Hematopoietic multipotent progenitor cell (in vitro differentiated cells): ENCODE measurements at regions not wholly inside any gene's neighbourhood (a gene's known extent, or its start where the extent isn't known, plus 50 kb on each side); places are given as distances from the start of the nearest gene placed in this dataset.

Experiments
- DNase-seq, 3 donors: peaks; one replicate each; pipeline ENCODE4 v3.0.0-alpha.2; 2011 to 2015; ENCODE audit warnings: low read depth in 2 of 3, low spot score in 2 of 3

- DNase-seq = no peak
Observed at GRCh38 chr2:7937082-7937481, 744.8 kb upstream of the ID2 start.

- DNase-seq = no peak
Observed at GRCh38 chr2:7940723-7941122, 741.1 kb upstream of the ID2 start.

- no peak for DNase-seq
Observed at GRCh38 chr2:7943446-7943845, 738.4 kb upstream of the ID2 start.

GRCh38 chr2:7945026-7945425 lies 736.8 kb upstream of the ID2 start:
- DNase-seq = no peak

- DNase-seq = no peak
Observed at GRCh38 chr2:7950035-7950612, 731.7 kb upstream of the ID2 start.

GRCh38 chr2:7951001-7951400 lies 730.9 kb upstream of the ID2 start:
- DNase-seq = no peak

- DNase-seq = no peak
Observed at GRCh38 chr2:7951490-7951889, 730.4 kb upstream of the ID2 start.

- DNase-seq = no peak
Observed at GRCh38 chr2:7952046-7952745, 729.7 kb upstream of the ID2 start.

- no peak for DNase-seq
Observed at GRCh38 chr2:7953195-7953594, 728.7 kb upstream of the ID2 start.

GRCh38 chr2:7954234-7954633 lies 727.6 kb upstream of the ID2 start:
- DNase-seq = no peak

- no peak for DNase-seq
Observed at GRCh38 chr2:7956126-7956689, 725.6 kb upstream of the ID2 start.

GRCh38 chr2:7961550-7961949 lies 720.3 kb upstream of the ID2 start:
- DNase-seq = no peak

- no peak for DNase-seq
Observed at GRCh38 chr2:7962161-7962560, 719.7 kb upstream of the ID2 start.

- DNase-seq = no peak
Observed at GRCh38 chr2:7963787-7964186, 718.1 kb upstream of the ID2 start.

GRCh38 chr2:7966032-7966431 lies 715.8 kb upstream of the ID2 start:
- no peak for DNase-seq

- no peak for DNase-seq
Observed at GRCh38 chr2:7967707-7968405, 714.0 kb upstream of the ID2 start.

- DNase-seq = no peak
Observed at GRCh38 chr2:7969756-7970515, 711.9 kb upstream of the ID2 start.

GRCh38 chr2:7971248-7971647 lies 710.6 kb upstream of the ID2 start:
- no peak for DNase-seq

- DNase-seq = no peak
Observed at GRCh38 chr2:7971841-7972240, 710.0 kb upstream of the ID2 start.

- no peak for DNase-seq
Observed at GRCh38 chr2:7972670-7973069, 709.2 kb upstream of the ID2 start.

- DNase-seq = no peak
Observed at GRCh38 chr2:7973801-7974480, 707.9 kb upstream of the ID2 start.
